ENCODE measurements at regions not wholly inside any gene's neighbourhood (a gene's known extent, or its start where the extent isn't known, plus 50 kb on each side); places are given as distances from the start of the nearest gene placed in this dataset.

- WGBS, 2 experiments (ENCODE audit: extremely low coverage in 1 of 2, insufficient coverage in 1 of 2, insufficient read length in 1 of 2, insufficient replicate concordance in 2 of 2, low coverage in 1 of 2, low lambda C conversion rate in 2 of 2, missing lambda C conversion rate in 1 of 2), result 79% methylated on average over 13 of the region's 14 CpGs; no CpG with 5 or more reads in 1 of the 2 experiments
- TF ChIP-seq CTBP2 (IDR thresholded peaks at IDR 0.05; ENCODE audit: borderline replicate concordance, insufficient read depth, insufficient read length, low read length) (no peak), BCL11A (IDR thresholded peaks at IDR 0.05; ENCODE audit: low read depth in 2 of 2, low read length in 2 of 2) (no peak), CHD1 (IDR thresholded peaks at IDR 0.05; ENCODE audit: low read depth, low read length) (no peak), KDM1A (IDR thresholded peaks at IDR 0.05; ENCODE audit: borderline replicate concordance, low read length) (no peak), PHF8 (conservative IDR thresholded peaks at IDR 0.05; ENCODE audit: low read depth, low read length) (no peak), RNF2 (IDR thresholded peaks at IDR 0.05; ENCODE audit: borderline replicate concordance, low read depth, low read length, missing control alignments, poor library complexity, severe bottlenecking) (no peak)
- TF ChIP-seq, protein P1, sequence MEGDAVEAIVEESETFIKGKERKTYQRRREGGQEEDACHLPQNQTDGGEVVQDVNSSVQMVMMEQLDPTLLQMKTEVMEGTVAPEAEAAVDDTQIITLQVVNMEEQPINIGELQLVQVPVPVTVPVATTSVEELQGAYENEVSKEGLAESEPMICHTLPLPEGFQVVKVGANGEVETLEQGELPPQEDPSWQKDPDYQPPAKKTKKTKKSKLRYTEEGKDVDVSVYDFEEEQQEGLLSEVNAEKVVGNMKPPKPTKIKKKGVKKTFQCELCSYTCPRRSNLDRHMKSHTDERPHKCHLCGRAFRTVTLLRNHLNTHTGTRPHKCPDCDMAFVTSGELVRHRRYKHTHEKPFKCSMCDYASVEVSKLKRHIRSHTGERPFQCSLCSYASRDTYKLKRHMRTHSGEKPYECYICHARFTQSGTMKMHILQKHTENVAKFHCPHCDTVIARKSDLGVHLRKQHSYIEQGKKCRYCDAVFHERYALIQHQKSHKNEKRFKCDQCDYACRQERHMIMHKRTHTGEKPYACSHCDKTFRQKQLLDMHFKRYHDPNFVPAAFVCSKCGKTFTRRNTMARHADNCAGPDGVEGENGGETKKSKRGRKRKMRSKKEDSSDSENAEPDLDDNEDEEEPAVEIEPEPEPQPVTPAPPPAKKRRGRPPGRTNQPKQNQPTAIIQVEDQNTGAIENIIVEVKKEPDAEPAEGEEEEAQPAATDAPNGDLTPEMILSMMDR (IDR thresholded peaks at IDR 0.05; ENCODE audit: control extremely low read depth in 1 of 3, insufficient read depth in 1 of 3, low read depth in 1 of 3, low read length in 3 of 3), result no peak
- TF ChIP-seq, protein P2, sequence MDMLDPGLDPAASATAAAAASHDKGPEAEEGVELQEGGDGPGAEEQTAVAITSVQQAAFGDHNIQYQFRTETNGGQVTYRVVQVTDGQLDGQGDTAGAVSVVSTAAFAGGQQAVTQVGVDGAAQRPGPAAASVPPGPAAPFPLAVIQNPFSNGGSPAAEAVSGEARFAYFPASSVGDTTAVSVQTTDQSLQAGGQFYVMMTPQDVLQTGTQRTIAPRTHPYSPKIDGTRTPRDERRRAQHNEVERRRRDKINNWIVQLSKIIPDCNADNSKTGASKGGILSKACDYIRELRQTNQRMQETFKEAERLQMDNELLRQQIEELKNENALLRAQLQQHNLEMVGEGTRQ (IDR thresholded peaks at IDR 0.05; ENCODE audit: low read length), result no peak
These were observed 52.5 kb downstream of the KCNF1 start for GRCh38 chr2:10964052-10964790.

More at GRCh38 chr2:10964052-10964790, 52.5 kb downstream of the KCNF1 start:
- Histone ChIP-seq H3K4me3 (ENCODE audit: extremely low read depth in 1 of 4, insufficient read depth in 2 of 4, low read depth in 3 of 4, low read length in 4 of 4) (no peak overlapping the region), H3K23me2 (ENCODE audit: low read depth, low read length) (no peaks in the 10 kb centered on the region), H3K27ac (ENCODE audit: low read depth, low read length) (no peak overlapping the region), H3K9ac (replicated peaks in 1 of 4; ENCODE audit: extremely low read depth in 1 of 4, low read depth in 3 of 4, low read length in 3 of 4) (no peak overlapping the region), H4K8ac (ENCODE audit: extremely low read depth, insufficient read depth, low read length) (no peak overlapping the region), H3K36me3 (ENCODE audit: control insufficient read depth in 2 of 4, insufficient read depth in 4 of 4, low read length in 3 of 4) (no peaks in the 10 kb centered on the region), H2BK20ac (ENCODE audit: low read length) (no peak overlapping the region), H3K18ac (ENCODE audit: extremely low read depth, low read length) (no peak overlapping the region), H2BK5ac (ENCODE audit: low read depth, low read length) (no peak overlapping the region), H3K79me1 (ENCODE audit: low read depth, low read length) (no peaks in the 10 kb centered on the region), H3K14ac (ENCODE audit: insufficient read length) (no peak overlapping the region), H2AK5ac (ENCODE audit: low read depth, low read length) (no peak overlapping the region), H3K4me1 (replicated peaks in 1 of 4; ENCODE audit: control insufficient read depth in 3 of 4, insufficient read depth in 4 of 4, low read length in 3 of 4) (no peaks in the 10 kb centered on the region; a peak in 1 of 7 replicates), H3K27me3 (replicated peaks in 1 of 4; ENCODE audit: control insufficient read depth in 3 of 4, extremely low read depth in 1 of 4, insufficient read depth in 3 of 4, low read length in 3 of 4) (0 out of 7 replicates have a peak, but pooled peaks cover 0 to 2% (median under 1%) of the 10 kb centered on the region in 4 experiments), H2BK15ac (ENCODE audit: low read length) (0 out of 2 replicates have a peak overlapping the region, but pooled peaks have one; percentile 29), H2BK120ac (replicated peaks; ENCODE audit: low read depth, low read length) (no peak overlapping the region), H4K5ac (ENCODE audit: insufficient read length, low read depth, low read length) (no peak overlapping the region), H4K91ac (replicated peaks; ENCODE audit: insufficient read length, low read length) (no peak overlapping the region), H3K4me2 (ENCODE audit: insufficient read depth in 1 of 2, low read depth in 2 of 2, low read length in 2 of 2) (no peak overlapping the region), H3K23ac (ENCODE audit: insufficient read length) (no peak overlapping the region), H4K20me1 (replicated peaks in 1 of 2; ENCODE audit: control insufficient read depth in 1 of 2, insufficient read depth in 2 of 2, low read length in 2 of 2) (no peaks in the 10 kb centered on the region), H3K56ac (replicated peaks; ENCODE audit: insufficient read length, low read depth, low read length) (no peak overlapping the region), H3K79me2 (ENCODE audit: control insufficient read depth in 1 of 2, insufficient read depth in 2 of 2, low read length in 2 of 2) (no peaks in the 10 kb centered on the region), H3K4ac (replicated peaks; ENCODE audit: insufficient read length, low read depth, low read length) (no peak overlapping the region), H2BK12ac (ENCODE audit: low read depth, low read length) (no peak overlapping the region), H2AFZ (ENCODE audit: low read length) (no peak overlapping the region), H3K9me3 (ENCODE audit: insufficient read depth in 2 of 2, low read depth in 1 of 2, low read length in 1 of 2) (no peaks in the 10 kb centered on the region)
- ChIA-PET POLR2A (ENCODE audit: partially characterized antibody) (no interaction called here), CTCF (ENCODE audit: partially characterized antibody) (interaction anchor here (1.4 to 2.3 kb wide), 3 partner anchors 10 to 160 kb away, joined by 4 to 6 read pairs (median 5); no protein-coding TSS in a partner anchor)
- FAIRE-seq (no peak), DNase-seq (ENCODE audit: low read depth in 1 of 2, low spot score in 2 of 2) (no peak)

Data from H1 (cell line).